T-helper 1 cell treated with Interleukin-12 subunit alpha and Interleukin-12 subunit beta and Interleukin-4 antibody, amounts not matched to agents 30 μg/mL and 1 μg/mL, for 36 hours (primary cell): ENCODE measurements at regions not wholly inside any gene's neighbourhood (a gene's known extent, or its start where the extent isn't known, plus 50 kb on each side); places are given as distances from the start of the nearest gene placed in this dataset.

Source experiments
- H3K27ac Mint-ChIP-seq: one replicate; pipeline ENCODE4 v1.8.0; 2021; ENCODE audit warnings: mild to moderate bottlenecking, mixed read lengths
- H3K27me3 Mint-ChIP-seq: one replicate; pipeline ENCODE4 v1.8.0; 2021; ENCODE audit warnings: low read depth, mixed read lengths
- H3K36me3 Mint-ChIP-seq: one replicate; pipeline ENCODE4 v1.8.0; 2021; ENCODE audit warnings: low read depth, mixed read lengths
- H3K4me1 Mint-ChIP-seq: one replicate; pipeline ENCODE4 v1.8.0; 2021; ENCODE audit warnings: low read depth, mixed read lengths
- H3K4me3 Mint-ChIP-seq: one replicate; pipeline ENCODE4 v1.8.0; 2021; ENCODE audit warnings: mild to moderate bottlenecking, moderate library complexity, mixed read lengths
- H3K9me3 Mint-ChIP-seq: one replicate; pipeline ENCODE4 v1.8.0; 2021; ENCODE audit warnings: mixed read lengths

- Mint-ChIP-seq H3K4me1 (no peaks in the 10 kb centered on the region), H3K27ac (no peak overlapping the region), H3K4me3 (no peak overlapping the region), H3K9me3 (no peaks in the 10 kb centered on the region), H3K36me3 (no peaks in the 10 kb centered on the region), H3K27me3 (no peaks in the 10 kb centered on the region)
Observed at GRCh38 chr13:95352486-95352885, 51.2 kb upstream of the ABCC4 start.

GRCh38 chr13:95354156-95354555, 52.9 kb upstream of the ABCC4 start:
- Mint-ChIP-seq H3K4me3 (no peak overlapping the region), H3K9me3 (no peaks in the 10 kb centered on the region), H3K36me3 (no peaks in the 10 kb centered on the region), H3K27me3 (no peaks in the 10 kb centered on the region), H3K4me1 (no peaks in the 10 kb centered on the region), H3K27ac (no peak overlapping the region)

GRCh38 chr13:95354680-95355487, 53.6 kb upstream of the ABCC4 start:
- Mint-ChIP-seq H3K9me3 (no peaks in the 10 kb centered on the region), H3K4me3 (no peak overlapping the region), H3K36me3 (no peaks in the 10 kb centered on the region), H3K27ac (no peak overlapping the region), H3K27me3 (no peaks in the 10 kb centered on the region), H3K4me1 (no peaks in the 10 kb centered on the region)

GRCh38 chr13:95355494-95355893, 54.2 kb upstream of the ABCC4 start:
- Mint-ChIP-seq H3K27me3 (no peaks in the 10 kb centered on the region), H3K4me3 (no peak overlapping the region), H3K4me1 (no peaks in the 10 kb centered on the region), H3K9me3 (no peaks in the 10 kb centered on the region), H3K27ac (no peak overlapping the region), H3K36me3 (no peaks in the 10 kb centered on the region)

- H3K4me3 Mint-ChIP-seq: no peak overlapping the region
- no peaks in the 10 kb centered on the region for H3K9me3 Mint-ChIP-seq
- no peak overlapping the region for H3K27ac Mint-ChIP-seq
- H3K27me3 Mint-ChIP-seq: no peaks in the 10 kb centered on the region
- H3K4me1 Mint-ChIP-seq: no peaks in the 10 kb centered on the region
- no peaks in the 10 kb centered on the region for H3K36me3 Mint-ChIP-seq
Observed at GRCh38 chr13:95356916-95357315, 55.7 kb upstream of the ABCC4 start.

- no peaks in the 10 kb centered on the region for H3K4me1 Mint-ChIP-seq
- H3K4me3 Mint-ChIP-seq: no peak overlapping the region
- H3K27ac Mint-ChIP-seq: no peak overlapping the region
- no peaks in the 10 kb centered on the region for H3K36me3 Mint-ChIP-seq
- no peaks in the 10 kb centered on the region for H3K27me3 Mint-ChIP-seq
- no peaks in the 10 kb centered on the region for H3K9me3 Mint-ChIP-seq
Observed at GRCh38 chr13:95357875-95358274, 56.6 kb upstream of the ABCC4 start.

GRCh38 chr13:95360052-95360451, 58.8 kb upstream of the ABCC4 start:
- no peak overlapping the region for H3K4me3 Mint-ChIP-seq
- H3K9me3 Mint-ChIP-seq: no peaks in the 10 kb centered on the region
- no peak overlapping the region for H3K27ac Mint-ChIP-seq
- H3K27me3 Mint-ChIP-seq: no peaks in the 10 kb centered on the region
- H3K4me1 Mint-ChIP-seq: no peaks in the 10 kb centered on the region
- no peaks in the 10 kb centered on the region for H3K36me3 Mint-ChIP-seq

- H3K27me3 Mint-ChIP-seq: no peaks in the 10 kb centered on the region
- H3K27ac Mint-ChIP-seq: no peak overlapping the region
- no peaks in the 10 kb centered on the region for H3K36me3 Mint-ChIP-seq
- H3K4me3 Mint-ChIP-seq: no peak overlapping the region
- H3K9me3 Mint-ChIP-seq: peaks cover 3% of the 10 kb centered on the region
- H3K4me1 Mint-ChIP-seq: no peaks in the 10 kb centered on the region
Observed at GRCh38 chr13:95360464-95361097, 59.3 kb upstream of the ABCC4 start.

GRCh38 chr13:95361686-95362085, 60.4 kb upstream of the ABCC4 start:
- no peaks in the 10 kb centered on the region for H3K4me1 Mint-ChIP-seq
- H3K4me3 Mint-ChIP-seq: no peak overlapping the region
- no peaks in the 10 kb centered on the region for H3K36me3 Mint-ChIP-seq
- H3K27ac Mint-ChIP-seq: no peak overlapping the region
- no peaks in the 10 kb centered on the region for H3K27me3 Mint-ChIP-seq
- peaks cover 3% of the 10 kb centered on the region for H3K9me3 Mint-ChIP-seq

- Mint-ChIP-seq H3K36me3 (no peaks in the 10 kb centered on the region), H3K9me3 (peaks cover 3% of the 10 kb centered on the region), H3K27me3 (no peaks in the 10 kb centered on the region), H3K4me1 (no peaks in the 10 kb centered on the region), H3K4me3 (no peak overlapping the region), H3K27ac (no peak overlapping the region)
Observed at GRCh38 chr13:95362666-95363065, 61.4 kb upstream of the ABCC4 start.

- Mint-ChIP-seq H3K27me3 (no peaks in the 10 kb centered on the region), H3K36me3 (no peaks in the 10 kb centered on the region), H3K27ac (no peak overlapping the region), H3K4me1 (no peaks in the 10 kb centered on the region), H3K4me3 (no peak overlapping the region), H3K9me3 (peaks cover 12% of the 10 kb centered on the region)
Observed at GRCh38 chr13:95367309-95367843, 66.1 kb upstream of the ABCC4 start.

- no peak overlapping the region for H3K4me3 Mint-ChIP-seq
- no peaks in the 10 kb centered on the region for H3K4me1 Mint-ChIP-seq
- H3K36me3 Mint-ChIP-seq: no peaks in the 10 kb centered on the region
- no peak overlapping the region for H3K27ac Mint-ChIP-seq
- no peaks in the 10 kb centered on the region for H3K27me3 Mint-ChIP-seq
- H3K9me3 Mint-ChIP-seq: peaks cover 12% of the 10 kb centered on the region
Observed at GRCh38 chr13:95368998-95369397, 67.7 kb upstream of the ABCC4 start.

- H3K4me3 Mint-ChIP-seq: no peak overlapping the region
- no peaks in the 10 kb centered on the region for H3K36me3 Mint-ChIP-seq
- no peaks in the 10 kb centered on the region for H3K9me3 Mint-ChIP-seq
- no peak overlapping the region for H3K27ac Mint-ChIP-seq
- peaks cover 6% of the 10 kb centered on the region for H3K27me3 Mint-ChIP-seq
- H3K4me1 Mint-ChIP-seq: no peaks in the 10 kb centered on the region
Observed at GRCh38 chr13:95375706-95376105, 74.5 kb upstream of the ABCC4 start.

GRCh38 chr13:95378603-95379002, 77.4 kb upstream of the ABCC4 start:
- Mint-ChIP-seq H3K4me1 (no peaks in the 10 kb centered on the region), H3K27me3 (peaks cover 6% of the 10 kb centered on the region), H3K4me3 (no peak overlapping the region), H3K9me3 (no peaks in the 10 kb centered on the region), H3K36me3 (no peaks in the 10 kb centered on the region), H3K27ac (no peak overlapping the region)

- H3K36me3 Mint-ChIP-seq: no peaks in the 10 kb centered on the region
- H3K9me3 Mint-ChIP-seq: no peaks in the 10 kb centered on the region
- no peak overlapping the region for H3K27ac Mint-ChIP-seq
- no peak overlapping the region for H3K4me3 Mint-ChIP-seq
- H3K27me3 Mint-ChIP-seq: peaks cover 4% of the 10 kb centered on the region
- H3K4me1 Mint-ChIP-seq: no peaks in the 10 kb centered on the region
Observed at GRCh38 chr13:95380468-95381211, 79.4 kb upstream of the ABCC4 start.
